ENCODE measurements at regions not wholly inside any gene's neighbourhood (a gene's known extent, or its start where the extent isn't known, plus 50 kb on each side); places are given as distances from the start of the nearest gene placed in this dataset.

- no peak overlapping the region for H3K4me3 ChIP-seq (ENCODE audit: low read depth, low read length)
- TF ChIP-seq CTCF (IDR thresholded peaks at IDR 0.05; ENCODE audit: insufficient read depth, low read length, missing control alignments): peak; percentile 18
- ChIA-PET CTCF (interaction anchor here (0.9 to 1.4 kb wide), 2 partner anchors 9 to 375 kb away, joined by 3 to 4 read pairs; no protein-coding TSS in a partner anchor), POLR2A (no interaction called here)
- DNase-seq (ENCODE audit: low read depth, low spot score): no peak
These were observed 109.6 kb upstream of the FXR1 start for GRCh38 chr3:180802837-180803236.

GRCh38 chr3:180804916-180805315 is 107.6 kb upstream of the FXR1 start:
- peak; percentile 10 for TF ChIP-seq CTCF (IDR thresholded peaks at IDR 0.05; ENCODE audit: insufficient read depth, low read length, missing control alignments)
- ChIA-PET CTCF (interaction anchor here (1.7 kb wide), 1 partner anchor 370 kb away, joined by 3 read pairs; no protein-coding TSS in a partner anchor), POLR2A (no interaction called here)
- H3K4me3 ChIP-seq (ENCODE audit: low read depth, low read length): no peak overlapping the region
- peak; percentile 16 for DNase-seq (ENCODE audit: low read depth, low spot score)

- ChIA-PET CTCF (no interaction called here), POLR2A (no interaction called here)
- TF ChIP-seq CTCF (IDR thresholded peaks at IDR 0.05; ENCODE audit: insufficient read depth, low read length, missing control alignments): no peak
- no peak overlapping the region for H3K4me3 ChIP-seq (ENCODE audit: low read depth, low read length)
- no peak for DNase-seq (ENCODE audit: low read depth, low spot score)
These were observed 103.5 kb upstream of the FXR1 start for GRCh38 chr3:180808823-180809575.

- TF ChIP-seq CTCF (IDR thresholded peaks at IDR 0.05; ENCODE audit: insufficient read depth, low read length, missing control alignments): no peak
- CTCF ChIA-PET: no interaction called here
- no peak for DNase-seq (ENCODE audit: low read depth, low spot score)
- POLR2A ChIA-PET: no interaction called here
- H3K4me3 ChIP-seq (ENCODE audit: low read depth, low read length): no peak overlapping the region
These were observed 92.1 kb upstream of the FXR1 start for GRCh38 chr3:180820400-180820799.

GRCh38 chr3:180825964-180826363 is 86.5 kb upstream of the FXR1 start:
- TF ChIP-seq CTCF (IDR thresholded peaks at IDR 0.05; ENCODE audit: insufficient read depth, low read length, missing control alignments): no peak
- H3K4me3 ChIP-seq (ENCODE audit: low read depth, low read length): no peak overlapping the region
- CTCF ChIA-PET: no interaction called here
- POLR2A ChIA-PET: interaction anchor here (0.7 kb wide), 1 partner anchor 372 kb away, joined by 3 read pairs; no protein-coding TSS in a partner anchor
- no peak for DNase-seq (ENCODE audit: low read depth, low spot score)

GRCh38 chr3:180827171-180827570 is 85.3 kb upstream of the FXR1 start:
- H3K4me3 ChIP-seq (ENCODE audit: low read depth, low read length): no peak overlapping the region
- TF ChIP-seq CTCF (IDR thresholded peaks at IDR 0.05; ENCODE audit: insufficient read depth, low read length, missing control alignments): no peak
- ChIA-PET CTCF (no interaction called here), POLR2A (no interaction called here)
- DNase-seq (ENCODE audit: low read depth, low spot score): no peak

Data from AG04449 (cell line).